ENCODE measurements at regions not wholly inside any gene's neighbourhood (a gene's known extent, or its start where the extent isn't known, plus 50 kb on each side); places are given as distances from the start of the nearest gene placed in this dataset.

- no peak for TF ChIP-seq ZFX (IDR thresholded peaks at IDR 0.05; ENCODE audit: borderline replicate concordance)
- TF ChIP-seq, protein P1, sequence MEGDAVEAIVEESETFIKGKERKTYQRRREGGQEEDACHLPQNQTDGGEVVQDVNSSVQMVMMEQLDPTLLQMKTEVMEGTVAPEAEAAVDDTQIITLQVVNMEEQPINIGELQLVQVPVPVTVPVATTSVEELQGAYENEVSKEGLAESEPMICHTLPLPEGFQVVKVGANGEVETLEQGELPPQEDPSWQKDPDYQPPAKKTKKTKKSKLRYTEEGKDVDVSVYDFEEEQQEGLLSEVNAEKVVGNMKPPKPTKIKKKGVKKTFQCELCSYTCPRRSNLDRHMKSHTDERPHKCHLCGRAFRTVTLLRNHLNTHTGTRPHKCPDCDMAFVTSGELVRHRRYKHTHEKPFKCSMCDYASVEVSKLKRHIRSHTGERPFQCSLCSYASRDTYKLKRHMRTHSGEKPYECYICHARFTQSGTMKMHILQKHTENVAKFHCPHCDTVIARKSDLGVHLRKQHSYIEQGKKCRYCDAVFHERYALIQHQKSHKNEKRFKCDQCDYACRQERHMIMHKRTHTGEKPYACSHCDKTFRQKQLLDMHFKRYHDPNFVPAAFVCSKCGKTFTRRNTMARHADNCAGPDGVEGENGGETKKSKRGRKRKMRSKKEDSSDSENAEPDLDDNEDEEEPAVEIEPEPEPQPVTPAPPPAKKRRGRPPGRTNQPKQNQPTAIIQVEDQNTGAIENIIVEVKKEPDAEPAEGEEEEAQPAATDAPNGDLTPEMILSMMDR (IDR thresholded peaks at IDR 0.05): no peak
- H3K27ac ChIP-seq: no peak overlapping the region
Measured at GRCh38 chr14:85038526-85039352, 491.2 kb upstream of the FLRT2 start.

DNA sequence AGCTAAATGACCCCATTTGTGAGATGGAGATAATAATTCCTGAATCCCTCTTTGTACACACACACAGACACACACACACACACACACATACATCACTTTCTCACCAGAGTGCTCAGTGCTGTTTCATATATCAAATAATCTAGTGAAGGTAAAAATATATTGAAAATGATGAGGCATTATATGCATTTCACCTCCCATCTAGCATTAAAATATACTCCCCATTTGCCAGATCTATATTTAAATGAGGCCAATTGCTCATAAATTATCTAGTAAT, 490.7 kb upstream of the FLRT2 start:
- TF ChIP-seq, protein P1 (IDR thresholded peaks at IDR 0.05): no peak

DNA sequence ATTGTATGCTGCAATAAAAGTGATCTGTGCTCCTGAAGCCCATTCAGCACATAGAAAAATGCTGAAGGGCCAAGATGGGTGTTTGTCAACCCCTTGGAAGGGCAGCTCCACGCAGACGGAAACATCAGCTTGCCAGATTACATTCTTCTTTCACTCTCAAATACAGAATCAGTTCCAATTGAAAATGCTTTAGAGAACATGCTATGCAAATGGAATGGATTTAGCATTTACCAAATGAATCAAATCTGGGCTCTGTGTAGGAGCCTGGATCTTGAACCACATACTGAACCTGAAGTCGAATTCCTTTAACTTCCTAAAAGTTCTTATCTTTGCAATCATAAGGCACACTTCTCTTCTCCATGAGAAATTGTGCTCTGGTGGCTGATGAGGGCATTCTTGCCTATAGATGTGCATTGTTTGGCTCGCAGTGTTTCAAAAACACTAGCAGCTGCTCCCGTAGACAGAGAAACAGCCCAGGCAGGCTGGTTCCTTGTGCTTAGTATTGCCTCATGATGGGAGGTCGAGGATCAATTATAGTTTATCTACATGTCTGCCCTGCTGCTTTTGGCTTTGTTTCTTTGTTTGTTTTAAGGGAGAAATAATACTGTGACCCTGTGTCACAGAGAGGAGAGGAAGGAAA, 489.8 kb upstream of the FLRT2 start:
- no peak overlapping the region for H3K27ac ChIP-seq
- no peak for TF ChIP-seq ZFX (IDR thresholded peaks at IDR 0.05; ENCODE audit: borderline replicate concordance)
- TF ChIP-seq, protein P1 (IDR thresholded peaks at IDR 0.05): no peak

More for the DNA sequence above, 490.7 kb upstream of the FLRT2 start:
- H3K27ac ChIP-seq: no peak overlapping the region

- no peak for TF ChIP-seq ZFX (IDR thresholded peaks at IDR 0.05; ENCODE audit: borderline replicate concordance)
- TF ChIP-seq, protein P1 (IDR thresholded peaks at IDR 0.05): no peak
- H3K27ac ChIP-seq: no peak overlapping the region
Measured at GRCh38 chr14:85041618-85042017, 488.3 kb upstream of the FLRT2 start.

DNA sequence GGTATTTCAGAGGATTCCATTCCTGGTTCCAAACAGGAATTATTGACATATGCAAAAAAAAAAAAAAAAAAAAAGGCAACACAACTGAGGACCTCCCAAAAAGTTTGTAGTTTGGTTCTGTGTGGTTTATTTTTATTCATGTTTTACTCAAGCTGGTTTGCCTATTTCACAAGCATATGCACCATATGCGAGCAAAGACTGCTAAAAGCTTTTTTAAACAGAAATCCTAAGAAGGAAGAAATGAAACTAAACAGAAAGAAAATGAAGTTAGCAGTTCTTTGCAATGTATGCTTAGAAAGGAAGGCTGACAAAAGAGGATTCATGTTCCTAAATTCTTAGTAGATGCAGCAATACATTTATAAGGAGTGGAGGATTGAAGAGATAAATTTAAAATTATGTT, 487.6 kb upstream of the FLRT2 start:
- no peak for TF ChIP-seq ZFX (IDR thresholded peaks at IDR 0.05; ENCODE audit: borderline replicate concordance)
- TF ChIP-seq, protein P1 (IDR thresholded peaks at IDR 0.05): no peak
- H3K27ac ChIP-seq: no peak overlapping the region

- TF ChIP-seq, protein P1 (IDR thresholded peaks at IDR 0.05): no peak
- no peak for TF ChIP-seq ZFX (IDR thresholded peaks at IDR 0.05; ENCODE audit: borderline replicate concordance)
Measured at GRCh38 chr14:85050180-85050579, 479.8 kb upstream of the FLRT2 start.

GRCh38 chr14:85052646-85053045, 477.3 kb upstream of the FLRT2 start:
- no peak for TF ChIP-seq ZFX (IDR thresholded peaks at IDR 0.05; ENCODE audit: borderline replicate concordance)
- TF ChIP-seq, protein P1 (IDR thresholded peaks at IDR 0.05): no peak
- H3K27ac ChIP-seq: no peak overlapping the region

More at GRCh38 chr14:85050180-85050579, 479.8 kb upstream of the FLRT2 start:
- H3K27ac ChIP-seq: no peak overlapping the region

Measured in 22Rv1 (cell line).